Ectodermal cell (in vitro differentiated cells): ENCODE measurements at regions not wholly inside any gene's neighbourhood (a gene's known extent, or its start where the extent isn't known, plus 50 kb on each side); places are given as distances from the start of the nearest gene placed in this dataset.

Experiments
- H3K27ac ChIP-seq: 2 replicates; pipeline ENCODE4 v1.7.0; 2013; ENCODE audit warnings: mild to moderate bottlenecking, low read depth, low read length; ENCODE audit not compliant: insufficient read depth, poor library complexity, severe bottlenecking
- H3K27me3 ChIP-seq: 2 replicates; pipeline ENCODE4 v1.7.0; 2013; ENCODE audit warnings: mild to moderate bottlenecking, low read length; ENCODE audit not compliant: insufficient read depth, control insufficient read depth, poor library complexity, severe bottlenecking
- H3K36me3 ChIP-seq: one replicate; pipeline ENCODE4 v1.7.0; 2013; ENCODE audit warnings: low read length; ENCODE audit not compliant: control insufficient read depth, insufficient read depth
- H3K4me1 ChIP-seq: one replicate; pipeline ENCODE4 v1.7.0; 2013; ENCODE audit warnings: low read length; ENCODE audit not compliant: control insufficient read depth, insufficient read depth
- H3K4me3 ChIP-seq: 2 replicates; pipeline ENCODE4 v1.7.0; 2013; ENCODE audit warnings: low read depth, low read length, control low read depth; ENCODE audit not compliant: insufficient read depth
- H3K9me3 ChIP-seq: 2 replicates; pipeline ENCODE4 v1.7.0; 2013; ENCODE audit warnings: mild to moderate bottlenecking, low read length, moderate library complexity; ENCODE audit not compliant: control insufficient read depth
- WGBS, 2 experiments: methylation state at CpG; one replicate each; pipeline ENCODE4 v1.1.7; 2013; ENCODE audit warnings: missing lambda C conversion rate in 2 of 2; 5-methylcytosine and 5-hydroxymethylcytosine counted together

DNA sequence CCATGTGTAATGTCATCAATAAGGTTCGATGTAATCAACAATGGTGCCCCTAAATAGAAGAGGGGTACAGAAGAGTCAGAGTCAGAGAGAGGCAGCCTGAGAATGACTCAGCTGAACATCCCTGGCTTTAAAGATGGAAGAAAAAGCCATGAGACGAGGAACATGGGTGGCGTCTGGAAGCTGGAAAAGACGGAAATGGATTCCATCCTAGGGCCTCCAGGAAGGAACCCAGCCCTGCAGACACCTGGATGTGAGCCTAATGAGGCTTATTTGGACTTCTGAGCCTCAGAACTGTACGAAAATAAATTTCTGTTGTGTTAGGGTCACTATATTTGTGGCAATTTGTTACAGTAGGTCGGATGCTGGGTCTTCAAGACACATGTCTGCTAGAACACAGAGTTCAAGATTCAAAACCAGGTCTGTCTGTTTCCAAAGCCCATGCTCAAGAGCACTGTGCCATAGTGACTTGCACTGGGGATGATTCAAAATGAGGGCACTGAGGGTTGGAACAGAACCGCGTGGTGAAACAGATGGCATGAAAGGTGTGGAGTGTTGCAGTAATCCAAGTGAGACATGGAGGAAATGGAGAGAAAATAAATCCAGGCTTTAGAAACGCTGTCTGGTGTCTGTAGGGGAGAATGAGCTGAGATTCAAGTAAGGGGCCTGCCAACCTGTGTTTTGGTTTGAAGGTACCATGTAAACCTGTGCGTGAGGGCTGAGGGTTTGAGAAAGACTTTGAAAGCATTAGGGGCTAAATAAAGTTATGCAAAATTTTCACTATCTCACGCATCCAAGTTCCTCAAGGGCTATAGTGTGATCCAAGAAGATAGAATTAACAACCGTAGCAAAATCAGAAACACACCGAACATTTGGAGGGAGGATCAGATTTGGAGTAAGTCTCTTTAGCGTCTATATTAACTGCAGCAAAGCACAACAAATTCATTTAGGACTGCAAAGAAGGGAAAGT, 849.1 kb upstream of the AUTS2 start:
- Histone ChIP-seq H3K4me3 (no peak overlapping the region), H3K9me3 (no peaks in the 10 kb centered on the region), H3K27me3 (no peaks in the 10 kb centered on the region), H3K4me1 (peaks cover 4% of the 10 kb centered on the region), H3K36me3 (no peaks in the 10 kb centered on the region), H3K27ac (no peak overlapping the region)
- WGBS, 2 experiments, result 92 to 93% methylated on average over 14 of the region's 14 CpGs

GRCh38 chr7:68752485-68753178, 845.6 kb upstream of the AUTS2 start:
- no peaks in the 10 kb centered on the region for H3K36me3 ChIP-seq
- peaks cover 4% of the 10 kb centered on the region for H3K4me1 ChIP-seq
- no peaks in the 10 kb centered on the region for H3K27me3 ChIP-seq
- WGBS, 2 experiments, result 80 to 83% methylated on average over 5 of the region's 5 CpGs
- no peaks in the 10 kb centered on the region for H3K9me3 ChIP-seq
- no peak overlapping the region for H3K4me3 ChIP-seq
- H3K27ac ChIP-seq, result no peak overlapping the region

DNA sequence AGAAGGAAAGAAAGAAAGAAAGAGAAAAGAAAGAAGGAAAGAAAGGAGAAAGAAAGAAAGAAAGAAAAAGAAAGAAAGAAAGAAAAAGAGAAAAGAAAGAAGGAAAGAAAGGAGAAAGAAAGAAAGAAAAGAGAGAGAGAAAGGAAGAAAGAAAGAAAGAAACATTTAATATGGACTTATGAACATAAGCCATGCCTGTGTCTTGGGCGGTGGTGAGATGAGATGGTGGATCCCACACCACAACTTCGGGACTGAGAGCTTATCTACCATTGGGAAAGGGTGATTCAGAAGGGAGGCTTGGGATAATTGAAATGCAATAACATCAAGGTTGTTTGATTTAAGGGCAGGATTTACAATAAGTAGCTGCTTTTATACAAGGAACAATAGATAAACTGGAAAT, 843.9 kb upstream of the AUTS2 start:
- H3K4me1 ChIP-seq, result peaks cover 4% of the 10 kb centered on the region
- H3K27me3 ChIP-seq, result no peaks in the 10 kb centered on the region
- H3K9me3 ChIP-seq, result no peaks in the 10 kb centered on the region
- 90 to 92% methylated on average over 2 of the region's 2 CpGs for WGBS, 2 experiments
- H3K27ac ChIP-seq, result no peak overlapping the region
- no peak overlapping the region for H3K4me3 ChIP-seq
- H3K36me3 ChIP-seq, result no peaks in the 10 kb centered on the region

GRCh38 chr7:68756986-68757495, 841.2 kb upstream of the AUTS2 start:
- Histone ChIP-seq H3K27ac (no peak overlapping the region), H3K9me3 (no peaks in the 10 kb centered on the region), H3K4me1 (peaks cover 4% of the 10 kb centered on the region), H3K27me3 (no peaks in the 10 kb centered on the region), H3K4me3 (no peak overlapping the region), H3K36me3 (no peaks in the 10 kb centered on the region)
- 91 to 92% methylated on average over 4 of the region's 4 CpGs for WGBS, 2 experiments

DNA sequence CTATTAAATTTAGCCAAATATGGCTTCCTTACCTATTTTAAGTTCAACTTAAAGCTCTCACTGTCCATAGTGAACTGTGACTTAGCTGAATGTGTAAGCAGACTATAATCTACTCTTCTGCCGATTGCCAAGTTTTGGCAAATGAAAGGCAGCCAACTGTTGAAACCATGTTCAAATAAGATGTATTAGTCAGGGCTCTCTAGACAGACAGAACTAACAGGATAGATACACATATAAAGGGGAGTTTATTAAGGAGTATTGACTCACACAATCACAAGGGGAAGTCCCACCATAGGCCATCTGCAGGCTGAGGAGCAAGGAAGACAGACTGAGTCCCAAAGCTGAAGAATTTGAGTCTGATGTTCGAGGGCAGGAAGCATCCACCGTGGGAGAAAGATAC, 837.7 kb upstream of the AUTS2 start:
- Histone ChIP-seq H3K27ac (no peak overlapping the region), H3K4me1 (no peaks in the 10 kb centered on the region), H3K9me3 (peaks cover 4% of the 10 kb centered on the region), H3K36me3 (no peaks in the 10 kb centered on the region), H3K27me3 (no peaks in the 10 kb centered on the region), H3K4me3 (no peak overlapping the region)
- WGBS, 2 experiments, result 88 to 93% methylated on average over 3 of the region's 3 CpGs

DNA sequence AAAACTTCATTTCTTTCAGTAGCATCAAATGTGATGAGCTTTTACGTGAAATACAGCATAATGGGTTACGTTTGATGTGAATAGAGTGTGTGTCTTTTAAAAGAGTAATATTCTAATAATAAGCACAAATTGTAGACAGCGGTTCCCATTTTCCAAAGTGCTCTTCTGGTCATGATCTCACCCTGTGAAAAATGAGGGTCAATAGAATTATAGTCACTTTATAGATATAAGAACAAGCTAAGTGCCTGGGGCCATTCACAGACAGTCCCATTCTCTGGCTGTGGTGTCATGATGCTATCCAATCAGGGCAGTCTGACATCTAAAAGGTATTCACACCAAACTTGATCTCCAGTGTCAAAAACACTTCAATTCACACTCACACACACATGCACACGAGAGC, 830.8 kb upstream of the AUTS2 start:
- Histone ChIP-seq H3K27me3 (no peaks in the 10 kb centered on the region), H3K36me3 (no peaks in the 10 kb centered on the region), H3K9me3 (peaks cover 4% of the 10 kb centered on the region), H3K27ac (no peak overlapping the region), H3K4me3 (no peak overlapping the region), H3K4me1 (no peaks in the 10 kb centered on the region)
- 91 to 95% methylated on average over 4 of the region's 4 CpGs for WGBS, 2 experiments

GRCh38 chr7:68770649-68771048, 827.6 kb upstream of the AUTS2 start:
- Histone ChIP-seq H3K36me3 (no peaks in the 10 kb centered on the region), H3K4me1 (no peaks in the 10 kb centered on the region), H3K4me3 (no peak overlapping the region), H3K27me3 (no peaks in the 10 kb centered on the region), H3K27ac (no peak overlapping the region), H3K9me3 (no peaks in the 10 kb centered on the region)
- WGBS, 2 experiments, result 89% methylated on average over 6 of the region's 6 CpGs

- H3K27me3 ChIP-seq, result no peaks in the 10 kb centered on the region
- H3K27ac ChIP-seq, result no peak overlapping the region
- H3K4me3 ChIP-seq, result no peak overlapping the region
- WGBS, 2 experiments, result 89 to 94% methylated on average over 3 of the region's 3 CpGs
- no peaks in the 10 kb centered on the region for H3K36me3 ChIP-seq
- H3K4me1 ChIP-seq, result no peaks in the 10 kb centered on the region
- H3K9me3 ChIP-seq, result no peaks in the 10 kb centered on the region
Observed at GRCh38 chr7:68776326-68776725, 821.9 kb upstream of the AUTS2 start.

DNA sequence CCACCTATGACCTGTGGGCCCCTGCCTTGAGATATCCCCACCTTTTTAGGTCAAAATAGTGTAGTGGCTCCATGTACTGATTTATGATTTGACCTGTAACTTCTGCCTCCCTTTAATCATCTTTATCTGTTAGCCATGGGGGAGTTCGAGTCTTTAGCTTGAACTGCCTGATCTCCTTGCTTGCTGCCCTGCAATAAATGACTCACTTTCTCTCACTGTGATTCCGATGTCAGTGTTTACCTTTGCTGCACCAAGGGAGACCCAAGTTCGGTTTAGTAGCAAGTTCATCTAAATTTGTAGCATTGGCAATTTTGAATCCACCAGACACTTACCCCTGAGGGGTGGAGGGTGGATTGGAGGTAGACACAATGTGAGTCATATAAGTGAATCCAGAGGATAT, 814.6 kb upstream of the AUTS2 start:
- 79 to 84% methylated on average over 3 of the region's 3 CpGs for WGBS, 2 experiments
- Histone ChIP-seq H3K4me1 (peaks cover 10% of the 10 kb centered on the region), H3K27me3 (no peaks in the 10 kb centered on the region), H3K36me3 (no peaks in the 10 kb centered on the region), H3K4me3 (no peak overlapping the region), H3K9me3 (no peaks in the 10 kb centered on the region), H3K27ac (no peak overlapping the region)

DNA sequence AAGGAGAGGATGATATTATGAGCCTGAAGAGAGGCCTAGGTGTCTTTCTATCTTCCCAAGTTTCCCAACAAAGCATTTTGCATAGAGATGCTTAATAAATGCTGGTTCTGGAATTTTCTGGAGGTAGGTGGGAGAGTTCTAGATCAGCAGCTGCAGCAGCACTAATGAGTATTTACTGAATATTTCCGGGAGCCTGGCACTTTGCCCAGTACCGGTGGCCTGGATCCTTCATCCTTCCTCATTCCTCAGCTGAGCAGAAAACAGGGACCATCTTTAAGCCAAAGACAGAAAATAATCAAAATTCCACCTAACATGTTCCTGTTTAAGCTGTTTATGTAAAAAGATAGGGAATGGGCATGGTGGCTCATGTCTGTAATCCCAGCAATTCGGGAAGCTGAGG, 813.2 kb upstream of the AUTS2 start:
- Histone ChIP-seq H3K4me1 (peaks cover 10% of the 10 kb centered on the region), H3K27ac (no peak overlapping the region), H3K36me3 (no peaks in the 10 kb centered on the region), H3K4me3 (no peak overlapping the region), H3K9me3 (no peaks in the 10 kb centered on the region), H3K27me3 (no peaks in the 10 kb centered on the region)
- 90 to 97% methylated on average over 3 of the region's 3 CpGs for WGBS, 2 experiments
